Hematopoietic multipotent progenitor cell treated with erythropoietin and hydrocortisone succinate and interleukin-3 and kit ligand, for 6 days (in vitro differentiated cells): ENCODE measurements at regions not wholly inside any gene's neighbourhood (a gene's known extent, or its start where the extent isn't known, plus 50 kb on each side); places are given as distances from the start of the nearest gene placed in this dataset.

Source experiments
- DNase-seq: peaks from one replicate; pipeline ENCODE4 v3.0.0-alpha.2; 2015

GRCh38 chr10:47053081-47053798 lies 142.0 kb downstream of the PTPN20 start:
- DNase-seq: no peak

DNA sequence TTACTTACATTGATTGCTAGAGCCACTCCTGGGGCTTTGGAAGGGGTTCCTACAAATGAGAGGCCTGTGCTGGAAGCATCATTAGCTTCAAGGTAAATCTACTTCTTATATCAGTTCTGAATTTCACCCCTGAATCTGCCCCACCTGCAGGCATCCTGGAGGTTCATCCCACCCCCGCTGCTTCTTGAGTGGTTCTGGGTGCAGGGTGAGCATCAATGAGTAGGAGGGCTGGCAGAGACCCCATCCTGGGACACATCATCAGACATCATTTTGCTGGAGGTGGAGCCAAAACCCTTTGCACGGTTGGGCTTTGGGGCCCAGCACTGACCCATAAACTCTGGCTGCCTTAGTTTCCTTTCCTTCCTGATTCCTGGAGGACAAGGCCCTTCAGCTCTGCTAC lies 143.7 kb downstream of the PTPN20 start:
- no peak for DNase-seq

DNA sequence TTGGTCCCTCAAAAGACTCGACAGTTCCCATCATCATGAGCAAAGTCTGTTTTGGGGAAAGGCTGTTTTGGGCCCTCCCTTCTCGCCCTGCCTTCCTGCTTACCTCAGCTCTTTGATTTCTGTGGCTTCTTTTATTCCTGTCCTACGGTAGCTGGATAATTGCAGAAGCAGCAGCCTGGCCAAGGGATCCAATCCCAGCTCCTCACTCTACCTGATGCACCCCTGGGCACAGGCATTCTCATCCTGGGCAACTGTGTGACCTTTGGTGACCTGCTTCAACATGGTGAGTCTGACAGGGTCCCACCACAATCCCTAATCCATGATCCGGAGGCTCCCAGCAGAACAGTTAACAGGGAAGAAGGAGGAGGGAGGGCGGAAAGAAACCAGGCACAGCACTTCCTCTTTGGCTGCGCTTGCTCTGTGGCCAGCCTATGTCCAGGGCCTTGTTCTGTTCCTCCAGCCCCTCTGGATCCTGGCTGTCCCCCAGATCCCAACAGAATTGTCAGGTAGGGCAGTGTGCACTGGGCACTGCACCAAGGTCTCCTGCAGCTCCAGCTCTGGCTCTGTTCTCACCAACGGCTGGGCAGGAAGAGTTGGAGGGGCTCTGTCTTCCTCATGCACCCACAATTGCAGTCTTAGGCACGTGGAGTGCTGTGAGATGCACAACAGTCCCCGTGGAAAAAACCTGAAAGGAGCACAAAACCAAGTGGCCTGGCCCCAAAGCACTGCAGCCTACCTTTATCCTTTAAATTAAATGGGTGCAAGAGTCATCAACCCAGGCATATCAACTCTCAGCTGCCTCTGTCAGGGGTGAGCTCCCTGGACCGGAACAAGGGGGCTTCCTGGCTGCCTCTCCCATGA lies 144.4 kb downstream of the PTPN20 start:
- no peak for DNase-seq

DNA sequence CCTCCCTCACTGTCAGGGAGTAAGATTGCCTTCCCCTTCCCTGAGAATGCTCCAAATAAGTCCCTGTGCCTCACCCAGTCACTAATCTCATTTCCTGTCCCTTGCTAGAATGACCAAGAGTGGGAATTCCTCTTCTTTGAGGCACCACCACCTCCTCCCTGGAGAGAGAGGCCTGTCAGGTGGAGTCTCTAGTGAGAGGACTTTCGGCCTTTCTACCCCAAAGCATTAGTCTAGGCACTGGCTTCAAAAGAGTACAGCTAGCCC lies 145.0 kb downstream of the PTPN20 start:
- DNase-seq: no peak

GRCh38 chr10:47057471-47057870 lies 146.2 kb downstream of the PTPN20 start:
- no peak for DNase-seq

DNA sequence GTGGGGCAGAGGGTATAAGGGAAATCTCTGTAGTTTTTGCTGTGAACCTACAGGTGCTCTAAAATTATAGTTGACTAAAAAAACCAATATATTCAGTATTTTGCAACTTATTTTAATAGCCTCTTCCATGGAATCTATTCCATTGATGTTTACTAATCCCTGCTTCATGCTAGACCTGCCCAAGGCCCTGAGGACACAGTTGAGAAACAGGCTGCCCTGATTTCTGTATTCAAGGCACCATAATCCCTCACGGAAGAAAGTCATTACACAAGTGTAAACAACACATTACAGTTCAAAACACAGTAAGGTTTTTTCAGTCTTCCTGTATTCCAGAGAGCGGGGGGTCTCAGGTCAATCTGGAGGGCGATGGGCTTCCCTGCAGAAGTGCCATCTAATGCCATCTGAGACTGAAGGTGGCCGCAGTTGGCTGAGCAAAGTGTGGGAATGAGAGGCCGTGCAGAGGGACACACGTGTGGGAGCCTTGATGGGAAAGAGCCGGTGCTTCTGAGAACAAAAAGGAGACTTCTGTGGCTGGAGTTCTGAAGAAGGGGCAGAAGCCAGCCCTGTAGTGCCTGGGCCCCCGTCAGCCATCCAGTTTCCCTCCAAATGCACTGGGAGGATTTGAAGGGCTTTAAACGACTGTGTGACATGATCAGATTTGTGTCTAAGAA lies 146.9 kb downstream of the PTPN20 start:
- DNase-seq: no peak

DNA sequence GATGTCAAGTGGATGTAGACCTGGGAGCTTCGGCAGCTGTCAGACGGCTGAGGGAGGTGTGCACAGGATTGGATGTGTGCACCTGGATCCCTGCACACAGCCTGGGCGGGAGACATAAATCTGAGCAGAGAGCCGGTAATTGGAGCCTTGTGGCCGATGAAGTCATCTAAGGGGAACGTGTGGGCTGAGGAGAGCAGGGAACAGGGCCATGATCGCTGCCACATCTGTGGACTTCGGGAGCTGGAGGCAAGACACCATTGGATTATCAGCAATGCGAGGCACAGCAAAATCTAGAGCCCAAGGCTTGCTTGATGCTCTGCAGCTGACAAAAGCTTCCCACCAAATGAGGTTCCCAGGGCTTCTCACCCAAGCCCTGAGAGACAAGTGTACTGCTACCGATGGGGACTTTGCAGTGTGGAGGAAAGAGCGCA lies 147.7 kb downstream of the PTPN20 start:
- no peak for DNase-seq

DNA sequence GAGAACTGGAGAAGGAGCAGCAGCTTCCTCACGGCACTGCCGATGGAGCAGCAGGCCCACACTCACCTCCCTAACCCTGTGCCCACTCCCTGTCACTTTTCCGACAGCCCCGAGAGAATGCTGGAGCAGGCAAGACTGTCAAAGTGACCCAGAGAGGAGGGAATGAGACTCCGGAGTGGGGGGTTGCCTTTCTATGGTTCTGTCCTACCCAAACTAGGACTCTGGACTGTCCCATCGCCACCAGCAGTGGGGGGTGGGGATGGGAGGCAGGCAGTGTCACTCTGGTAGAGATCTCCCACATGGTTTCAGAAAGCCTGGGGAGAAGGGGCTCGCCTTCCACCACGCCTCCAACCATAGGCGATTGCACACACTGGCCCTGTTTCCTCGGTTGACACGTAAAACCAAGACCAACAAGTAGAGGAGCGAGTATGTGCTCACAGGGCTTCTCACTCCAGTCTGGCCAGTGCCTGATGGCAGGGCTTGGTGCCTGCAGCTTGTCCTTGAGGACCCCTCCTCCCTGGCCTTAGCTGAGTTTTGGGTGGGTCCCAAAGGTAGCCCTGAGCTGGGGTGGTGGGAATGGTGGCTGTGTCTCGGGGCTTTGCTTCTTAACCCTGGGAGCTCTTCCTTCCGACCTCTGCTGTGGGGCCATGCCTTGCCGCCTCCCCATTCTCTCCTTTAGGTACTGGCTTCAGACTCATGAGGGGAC lies 148.5 kb downstream of the PTPN20 start:
- DNase-seq: no peak

DNA sequence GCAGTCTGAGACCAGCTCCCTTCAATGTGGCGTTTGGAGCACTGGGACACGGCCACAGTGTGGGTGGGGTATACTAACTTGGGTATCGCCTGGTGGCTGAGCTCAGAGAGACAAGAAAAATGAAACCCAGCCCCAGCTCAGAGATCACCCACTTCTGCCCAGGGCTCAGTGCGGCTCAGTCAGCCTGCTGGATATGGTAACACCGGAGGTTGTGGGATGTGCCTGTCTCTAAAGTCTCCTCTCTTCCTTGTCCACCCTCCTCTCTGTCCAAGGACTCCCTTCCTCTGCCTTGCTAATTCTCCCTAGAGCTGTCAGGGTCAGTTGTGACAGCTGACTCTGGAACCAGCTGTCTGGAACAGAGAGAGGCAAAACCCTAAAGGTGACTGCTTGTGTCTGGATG lies 149.1 kb downstream of the PTPN20 start:
- DNase-seq: no peak

DNA sequence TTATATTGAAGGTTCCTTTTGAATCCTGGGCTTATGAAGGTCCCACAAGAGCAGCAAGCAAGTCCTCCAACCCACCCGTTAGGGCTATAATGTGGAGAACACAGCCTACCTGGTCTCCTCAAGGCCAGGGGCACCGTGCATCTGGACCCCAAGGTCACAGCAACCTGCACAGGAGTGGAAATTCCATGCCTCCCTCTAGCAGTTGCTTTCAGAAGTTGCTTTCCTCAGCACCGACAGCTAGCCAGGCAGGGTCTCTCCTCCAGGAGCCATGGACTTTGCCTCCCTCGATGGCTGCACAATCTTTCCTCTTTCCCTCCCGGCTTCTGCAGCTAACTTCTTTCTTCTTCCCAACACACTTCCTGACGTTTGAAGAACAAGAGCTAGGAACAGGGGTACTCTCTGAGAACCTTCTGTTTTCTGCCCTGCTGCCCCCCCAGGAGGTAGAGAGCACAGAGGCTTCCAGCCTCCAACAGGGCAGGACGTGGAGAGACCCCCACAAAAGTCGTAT lies 149.8 kb downstream of the PTPN20 start:
- DNase-seq: no peak

DNA sequence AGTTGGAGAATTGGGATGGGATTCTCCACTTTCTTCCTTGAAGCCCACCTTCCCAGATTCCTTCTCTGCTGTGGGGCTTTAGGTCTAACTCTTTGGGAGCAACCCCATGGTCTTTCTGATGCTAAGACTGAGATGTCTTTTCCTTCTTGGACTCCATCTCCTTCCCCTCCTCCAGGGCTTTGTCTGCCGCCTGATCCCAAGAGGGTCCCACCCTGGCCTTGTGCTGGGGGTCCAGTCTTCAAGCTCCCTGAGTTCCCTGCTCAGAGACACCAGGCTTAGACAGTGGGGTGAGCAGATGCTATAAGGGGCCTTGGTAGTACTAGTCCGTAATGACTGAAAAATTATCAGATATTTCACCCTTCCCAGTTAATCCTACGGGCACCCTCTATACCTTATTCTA lies 150.5 kb downstream of the PTPN20 start:
- no peak for DNase-seq

GRCh38 chr10:47062441-47063200 lies 151.4 kb downstream of the PTPN20 start:
- no peak for DNase-seq

DNA sequence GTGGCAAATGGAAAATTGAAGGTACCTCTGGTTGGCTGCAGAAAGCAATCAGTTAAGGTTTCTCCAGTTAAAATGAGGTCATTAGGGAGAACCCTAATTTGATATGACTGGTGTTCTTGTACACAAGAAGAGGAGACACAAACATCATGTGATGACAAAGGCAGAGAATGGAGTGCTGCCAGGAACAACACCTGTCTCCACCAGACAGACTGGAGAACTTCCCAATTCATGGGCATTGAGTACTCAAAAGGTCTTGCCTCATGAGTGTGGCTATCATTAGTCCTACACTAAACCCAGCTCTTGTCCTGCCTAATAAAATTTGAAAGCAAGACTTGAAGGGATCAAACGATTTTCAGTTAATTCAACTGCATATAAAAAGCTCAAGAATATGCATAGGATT lies 152.6 kb downstream of the PTPN20 start:
- no peak for DNase-seq

- no peak for DNase-seq
These were observed 154.7 kb downstream of the PTPN20 start for GRCh38 chr10:47065903-47066302.

- DNase-seq: no peak
These were observed 157.0 kb downstream of the PTPN20 start for GRCh38 chr10:47067949-47068940.

DNA sequence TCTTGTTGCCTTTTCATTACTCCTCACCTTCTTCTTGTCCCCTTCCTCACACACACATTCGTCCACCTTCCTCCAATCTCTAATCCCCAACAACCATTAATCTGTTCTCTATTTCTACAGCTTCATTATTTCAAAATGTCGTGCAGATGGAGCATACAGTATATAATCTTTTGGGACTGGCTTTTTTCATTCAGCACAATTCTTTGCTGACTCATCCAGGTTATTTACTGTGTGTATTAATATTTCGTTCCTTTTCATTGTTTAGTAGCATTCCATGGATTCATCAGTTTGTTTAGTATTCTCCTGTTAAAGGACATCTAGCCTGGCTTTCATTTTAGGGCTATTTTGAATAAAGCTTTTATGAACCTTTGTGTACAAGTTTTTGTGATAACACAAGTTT lies 159.3 kb downstream of the PTPN20 start:
- DNase-seq: no peak

DNA sequence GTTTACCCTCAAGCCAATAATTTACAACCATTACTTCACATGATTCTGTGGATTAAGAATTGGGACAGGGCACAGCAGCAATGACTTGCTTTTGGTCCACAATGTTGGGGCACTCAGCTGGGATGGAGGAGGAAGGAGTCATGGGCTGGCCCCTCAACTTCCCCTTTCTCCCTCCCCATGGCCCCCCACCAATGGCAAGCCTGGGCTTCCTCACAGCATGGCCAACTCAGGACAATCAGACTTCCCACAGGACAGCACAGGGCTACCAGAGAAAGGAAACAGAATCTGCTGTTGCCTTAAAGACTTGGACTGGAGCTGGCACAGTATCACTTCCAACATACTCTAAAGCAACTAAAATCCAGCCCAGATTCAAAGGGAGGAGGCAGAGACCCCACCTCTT lies 160.7 kb downstream of the PTPN20 start:
- no peak for DNase-seq

DNA sequence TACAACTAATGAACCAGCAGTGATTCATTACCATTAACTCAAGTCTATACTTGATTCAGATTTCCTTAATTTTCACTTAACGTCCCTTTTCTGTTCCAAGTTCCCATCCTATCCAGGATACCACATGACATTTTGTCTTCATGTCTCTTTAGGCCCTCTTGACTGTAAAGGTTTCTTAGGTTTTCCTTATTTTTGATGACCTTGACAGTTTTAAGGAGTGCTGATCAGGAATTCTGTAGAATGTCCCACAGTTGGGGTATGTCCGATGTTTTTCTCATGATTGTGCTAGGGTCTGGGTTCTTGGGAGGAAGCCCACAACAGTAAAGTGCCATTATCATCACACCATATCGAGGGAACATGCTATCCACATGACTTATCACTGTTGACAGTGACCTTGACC lies 162.7 kb downstream of the PTPN20 start:
- DNase-seq: no peak

DNA sequence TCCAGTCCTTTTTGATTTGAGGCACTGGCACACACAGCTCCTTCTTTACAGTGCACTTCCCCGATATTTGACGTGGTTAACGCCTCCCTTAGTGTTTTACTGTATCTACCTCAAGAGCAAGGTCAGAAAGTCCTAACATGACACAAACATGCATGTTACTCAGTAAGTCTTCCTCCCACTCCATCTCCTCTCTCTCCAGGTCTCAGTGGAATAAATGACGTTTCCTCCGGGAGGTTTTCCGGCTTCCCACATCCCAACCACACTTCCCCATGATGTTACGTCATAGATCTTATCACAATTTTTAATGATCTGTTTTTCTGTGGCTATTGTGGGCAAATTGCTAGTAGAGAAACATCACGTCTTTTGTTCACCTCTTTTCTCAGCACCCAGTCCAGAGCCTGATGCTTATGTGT lies 165.7 kb downstream of the PTPN20 start:
- no peak for DNase-seq

- DNase-seq: no peak
These were observed 166.2 kb downstream of the PTPN20 start for GRCh38 chr10:47077386-47077785.

DNA sequence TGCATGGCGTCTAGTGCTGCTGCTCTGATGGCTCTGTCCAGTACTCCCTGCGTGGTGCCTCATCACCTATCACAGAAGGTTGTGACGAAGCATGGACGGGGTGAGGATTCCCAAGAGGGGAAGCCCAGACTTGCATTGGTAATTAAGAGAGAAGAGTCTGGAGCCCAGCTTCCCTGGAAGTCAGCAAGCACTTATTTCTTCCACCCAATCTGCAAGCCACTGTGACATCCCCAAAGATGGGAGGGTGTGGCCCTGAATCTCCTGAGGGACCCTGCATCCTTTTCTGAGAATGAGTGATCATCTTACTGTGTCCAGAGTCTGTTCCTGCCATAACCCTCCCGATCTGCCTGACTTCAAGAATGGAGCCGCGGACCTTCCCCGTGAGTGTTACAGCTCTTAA lies 166.7 kb downstream of the PTPN20 start:
- DNase-seq: no peak
